OCI-LY1 (cell line): ENCODE measurements at regions not wholly inside any gene's neighbourhood (a gene's known extent, or its start where the extent isn't known, plus 50 kb on each side); places are given as distances from the start of the nearest gene placed in this dataset.

ENCODE experiments used
- H2AFZ ChIP-seq: fragments of 200-600 bp; sonication (generic), shearing (Covaris generic); 2 replicates; pipeline ENCODE4 v1.6.0; 2014; ENCODE audit warnings: antibody characterized with exemption, mild to moderate bottlenecking, low read length
- H3F3A ChIP-seq: fragments of 200-600 bp; sonication (generic), shearing (Covaris generic); 2 replicates; pipeline ENCODE4 v1.6.0; 2014; ENCODE audit warnings: mild to moderate bottlenecking, antibody characterized with exemption, low read length, moderate library complexity; ENCODE audit not compliant: insufficient read depth
- H3K27ac ChIP-seq: fragments of 200-600 bp; sonication (generic); 2 replicates; pipeline ENCODE4 v1.5.1; 2014; ENCODE audit warnings: low read length, mixed run types, mild to moderate bottlenecking, low read depth; ENCODE audit not compliant: poor library complexity, severe bottlenecking
- H3K27me3 ChIP-seq: fragments of 200-600 bp; sonication (generic); 2 replicates; pipeline ENCODE4 v1.6.0; 2014; ENCODE audit warnings: antibody characterized with exemption, mild to moderate bottlenecking, low read length, moderate library complexity; ENCODE audit not compliant: insufficient read depth
- H3K36me3 ChIP-seq: fragments of 200-600 bp; sonication (generic); 2 replicates; pipeline ENCODE4 v1.6.1; 2014; ENCODE audit warnings: mild to moderate bottlenecking, antibody characterized with exemption, low read length, moderate library complexity, mixed read lengths; ENCODE audit not compliant: insufficient read depth
- H3K4me1 ChIP-seq: fragments of 200-600 bp; sonication (generic); 2 replicates; pipeline ENCODE4 v1.5.1; 2014; ENCODE audit warnings: mild to moderate bottlenecking, low read length, moderate library complexity; ENCODE audit not compliant: insufficient read depth, severe bottlenecking
- H3K4me2 ChIP-seq: fragments of 200-600 bp; sonication (generic), shearing (Covaris generic); 2 replicates; pipeline ENCODE4 v1.6.1; 2014; ENCODE audit warnings: low read length
- H3K4me3 ChIP-seq: fragments of 200-600 bp; sonication (generic); 2 replicates; pipeline ENCODE4 v1.5.1; 2014; ENCODE audit warnings: low read length, low read depth, mild to moderate bottlenecking, mixed read lengths; ENCODE audit not compliant: poor library complexity, severe bottlenecking
- H3K79me2 ChIP-seq: fragments of 200-600 bp; shearing (Covaris generic); 2 replicates; pipeline ENCODE4 v1.6.1; 2016; ENCODE audit warnings: mixed run types, low read length, mixed read lengths; ENCODE audit not compliant: insufficient read depth
- H3K9ac ChIP-seq: fragments of 200-600 bp; sonication (generic), shearing (Covaris generic); 2 replicates; pipeline ENCODE4 v1.6.1; 2014; ENCODE audit warnings: mild to moderate bottlenecking, low read length, mixed read lengths
- H3K9me2 ChIP-seq: fragments of 200-600 bp; sonication (generic), shearing (Covaris generic); 2 replicates; pipeline ENCODE4 v1.6.1; 2014; ENCODE audit warnings: low read depth, mild to moderate bottlenecking, low read length, mixed read lengths
- H3K9me3 ChIP-seq: fragments of 200-600 bp; shearing (Covaris generic); 2 replicates; pipeline ENCODE4 v1.6.1; 2014; ENCODE audit warnings: low read length, mixed read lengths
- H4K20me1 ChIP-seq: fragments of 200-600 bp; sonication (generic), shearing (Covaris generic); 2 replicates; pipeline ENCODE4 v1.6.0; 2016; ENCODE audit warnings: mild to moderate bottlenecking, low read length; ENCODE audit not compliant: insufficient read depth
- EZH2 ChIP-seq: fragments of 200-600 bp; sonication (generic), shearing (Covaris generic); IDR thresholded peaks from 2 replicates; pipeline ENCODE4 v1.8.0; 2017; ENCODE audit warnings: borderline replicate concordance, mixed run types, mild to moderate bottlenecking, antibody characterized with exemption, low read length, moderate library complexity, mixed read lengths
- TF ChIP-seq, protein P1 (sequence below): fragments of 200-600 bp; sonication (generic), shearing (Covaris generic); IDR thresholded peaks from 2 replicates; pipeline ENCODE4 v1.5.1; 2017; ENCODE audit warnings: mild to moderate bottlenecking, antibody characterized with exemption, low read length, moderate library complexity, mixed read lengths

DNA sequence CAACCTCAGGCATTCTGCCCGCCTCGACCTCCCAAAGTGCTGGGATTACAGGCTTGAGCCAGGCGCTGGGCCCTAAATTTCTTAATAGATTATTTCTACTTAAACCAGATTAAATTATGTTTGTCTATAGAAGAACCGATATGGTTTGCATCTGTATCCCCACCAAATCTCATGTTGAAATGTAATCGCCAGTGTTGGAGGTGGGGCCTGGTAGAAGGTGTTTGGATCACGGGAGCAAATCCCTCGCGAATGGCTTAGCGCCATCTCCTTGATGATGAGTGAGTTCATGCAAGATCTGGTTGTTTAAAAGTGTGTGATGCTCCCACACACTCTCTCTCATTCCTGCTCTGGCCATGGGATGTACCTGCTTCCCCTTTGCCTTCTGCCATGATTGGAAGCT, 109.3 kb upstream of the NANOS1 start:
- Histone ChIP-seq H3K4me2 (no peak overlapping the region), H3K79me2 (no peaks in the 10 kb centered on the region), H3K9me2 (no peaks in the 10 kb centered on the region), H3K9me3 (no peaks in the 10 kb centered on the region), H3F3A (no peaks in the 10 kb centered on the region), H3K4me3 (no peak overlapping the region), H4K20me1 (no peaks in the 10 kb centered on the region), H3K9ac (no peak overlapping the region), H3K4me1 (no peaks in the 10 kb centered on the region), H3K27ac (no peak overlapping the region), H3K36me3 (no peaks in the 10 kb centered on the region), H3K27me3 (no peaks in the 10 kb centered on the region), H2AFZ (no peak overlapping the region)
- TF ChIP-seq, protein P1, sequence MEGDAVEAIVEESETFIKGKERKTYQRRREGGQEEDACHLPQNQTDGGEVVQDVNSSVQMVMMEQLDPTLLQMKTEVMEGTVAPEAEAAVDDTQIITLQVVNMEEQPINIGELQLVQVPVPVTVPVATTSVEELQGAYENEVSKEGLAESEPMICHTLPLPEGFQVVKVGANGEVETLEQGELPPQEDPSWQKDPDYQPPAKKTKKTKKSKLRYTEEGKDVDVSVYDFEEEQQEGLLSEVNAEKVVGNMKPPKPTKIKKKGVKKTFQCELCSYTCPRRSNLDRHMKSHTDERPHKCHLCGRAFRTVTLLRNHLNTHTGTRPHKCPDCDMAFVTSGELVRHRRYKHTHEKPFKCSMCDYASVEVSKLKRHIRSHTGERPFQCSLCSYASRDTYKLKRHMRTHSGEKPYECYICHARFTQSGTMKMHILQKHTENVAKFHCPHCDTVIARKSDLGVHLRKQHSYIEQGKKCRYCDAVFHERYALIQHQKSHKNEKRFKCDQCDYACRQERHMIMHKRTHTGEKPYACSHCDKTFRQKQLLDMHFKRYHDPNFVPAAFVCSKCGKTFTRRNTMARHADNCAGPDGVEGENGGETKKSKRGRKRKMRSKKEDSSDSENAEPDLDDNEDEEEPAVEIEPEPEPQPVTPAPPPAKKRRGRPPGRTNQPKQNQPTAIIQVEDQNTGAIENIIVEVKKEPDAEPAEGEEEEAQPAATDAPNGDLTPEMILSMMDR = no peak
- TF ChIP-seq EZH2 = no peak

DNA sequence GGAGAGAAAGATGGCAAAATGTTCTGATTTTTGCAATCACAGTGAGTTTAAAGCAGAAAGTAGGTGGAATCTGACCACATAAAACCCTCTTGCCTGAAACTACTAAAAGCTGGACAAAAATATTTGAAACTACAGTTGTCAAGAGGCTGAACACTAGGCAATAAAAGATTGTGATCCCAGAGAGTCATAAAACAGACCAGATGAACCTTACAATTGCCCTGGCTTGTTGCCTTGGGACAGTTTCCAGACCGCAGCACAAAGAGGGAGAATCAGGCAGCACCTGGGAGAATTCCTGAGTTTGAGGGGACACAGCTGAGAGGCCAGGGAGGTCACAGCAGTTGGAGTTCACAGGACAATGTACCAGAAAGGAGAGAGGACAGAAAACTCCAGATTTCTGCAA, 107.3 kb upstream of the NANOS1 start:
- H3K9me3 ChIP-seq = no peaks in the 10 kb centered on the region
- no peak overlapping the region for H3K4me2 ChIP-seq
- H3F3A ChIP-seq = no peaks in the 10 kb centered on the region
- TF ChIP-seq, protein P1 = no peak
- TF ChIP-seq EZH2 = no peak
- no peaks in the 10 kb centered on the region for H4K20me1 ChIP-seq
- no peaks in the 10 kb centered on the region for H3K79me2 ChIP-seq
- H3K9ac ChIP-seq = no peak overlapping the region
- no peaks in the 10 kb centered on the region for H3K4me1 ChIP-seq
- no peaks in the 10 kb centered on the region for H3K9me2 ChIP-seq
- H3K27ac ChIP-seq = no peak overlapping the region
- H3K27me3 ChIP-seq = no peaks in the 10 kb centered on the region
- no peak overlapping the region for H2AFZ ChIP-seq
- no peaks in the 10 kb centered on the region for H3K36me3 ChIP-seq
- H3K4me3 ChIP-seq = no peak overlapping the region

DNA sequence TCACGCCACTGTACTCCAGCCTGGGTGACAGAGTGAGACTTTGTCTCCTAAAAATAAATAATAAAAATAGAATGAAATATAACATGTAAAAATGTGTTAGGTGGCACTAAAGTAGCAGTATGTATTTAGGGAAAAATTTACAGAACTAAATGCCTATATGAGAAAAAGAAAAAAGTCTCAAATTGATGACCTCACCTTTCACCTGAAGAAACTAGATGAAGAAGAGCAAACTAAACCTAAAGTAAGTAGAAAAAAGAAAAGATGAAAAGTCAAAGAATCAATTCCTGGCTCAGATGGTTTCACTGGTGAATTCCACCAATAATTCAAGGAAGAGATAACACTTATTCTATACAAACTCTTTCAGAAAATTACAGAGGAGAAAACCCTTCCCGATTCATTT, 106.5 kb upstream of the NANOS1 start:
- Histone ChIP-seq H2AFZ (no peak overlapping the region), H3K4me1 (no peaks in the 10 kb centered on the region), H3K4me3 (no peak overlapping the region), H3K9me3 (no peaks in the 10 kb centered on the region), H3K27me3 (no peaks in the 10 kb centered on the region), H3F3A (no peaks in the 10 kb centered on the region), H3K36me3 (no peaks in the 10 kb centered on the region), H4K20me1 (no peaks in the 10 kb centered on the region), H3K9ac (no peak overlapping the region), H3K4me2 (no peak overlapping the region), H3K9me2 (no peaks in the 10 kb centered on the region), H3K79me2 (no peaks in the 10 kb centered on the region), H3K27ac (no peak overlapping the region)
- no peak for TF ChIP-seq EZH2
- TF ChIP-seq, protein P1 = no peak
